OCI-LY7 (cell line): ENCODE measurements at regions not wholly inside any gene's neighbourhood (a gene's known extent, or its start where the extent isn't known, plus 50 kb on each side); places are given as distances from the start of the nearest gene placed in this dataset.

ENCODE experiments used
- EZH2phosphoT487 ChIP-seq: fragments of 200-600 bp; sonication (generic); IDR thresholded peaks from 2 replicates; pipeline ENCODE4 v1.6.1; 2018; ENCODE audit warnings: low read depth, borderline replicate concordance, mild to moderate bottlenecking, mixed run types, antibody characterized with exemption, low read length, moderate library complexity, mixed read lengths
- TF ChIP-seq, protein P1 (sequence below): fragments of 200-600 bp; sonication (generic); conservative IDR thresholded peaks from 2 replicates; pipeline ENCODE4 v1.5.1; 2014; ENCODE audit warnings: mild to moderate bottlenecking, antibody characterized with exemption, low read length, moderate library complexity, mixed read lengths

DNA sequence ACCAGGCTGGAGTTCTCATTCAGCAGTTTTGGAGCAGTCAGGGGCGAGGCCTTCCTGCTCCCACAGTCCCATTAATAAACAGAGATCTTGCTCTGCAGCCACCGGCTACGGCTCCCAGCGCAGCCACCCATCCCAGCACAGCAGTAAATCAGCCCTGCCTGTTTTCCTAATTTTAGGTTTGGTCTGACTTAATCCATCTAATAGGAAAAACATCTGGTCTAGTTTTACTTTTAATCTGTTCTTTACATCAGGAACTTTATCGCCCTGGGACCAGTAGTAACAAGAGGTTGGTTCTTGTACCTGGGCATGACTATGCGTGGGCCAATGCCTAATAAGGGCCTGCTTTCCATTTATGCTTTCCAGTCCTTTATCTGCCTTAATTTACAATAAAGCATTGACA lies 264.0 kb upstream of the DPH6 start:
- no peak for TF ChIP-seq EZH2phosphoT487
- TF ChIP-seq, protein P1, sequence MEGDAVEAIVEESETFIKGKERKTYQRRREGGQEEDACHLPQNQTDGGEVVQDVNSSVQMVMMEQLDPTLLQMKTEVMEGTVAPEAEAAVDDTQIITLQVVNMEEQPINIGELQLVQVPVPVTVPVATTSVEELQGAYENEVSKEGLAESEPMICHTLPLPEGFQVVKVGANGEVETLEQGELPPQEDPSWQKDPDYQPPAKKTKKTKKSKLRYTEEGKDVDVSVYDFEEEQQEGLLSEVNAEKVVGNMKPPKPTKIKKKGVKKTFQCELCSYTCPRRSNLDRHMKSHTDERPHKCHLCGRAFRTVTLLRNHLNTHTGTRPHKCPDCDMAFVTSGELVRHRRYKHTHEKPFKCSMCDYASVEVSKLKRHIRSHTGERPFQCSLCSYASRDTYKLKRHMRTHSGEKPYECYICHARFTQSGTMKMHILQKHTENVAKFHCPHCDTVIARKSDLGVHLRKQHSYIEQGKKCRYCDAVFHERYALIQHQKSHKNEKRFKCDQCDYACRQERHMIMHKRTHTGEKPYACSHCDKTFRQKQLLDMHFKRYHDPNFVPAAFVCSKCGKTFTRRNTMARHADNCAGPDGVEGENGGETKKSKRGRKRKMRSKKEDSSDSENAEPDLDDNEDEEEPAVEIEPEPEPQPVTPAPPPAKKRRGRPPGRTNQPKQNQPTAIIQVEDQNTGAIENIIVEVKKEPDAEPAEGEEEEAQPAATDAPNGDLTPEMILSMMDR = no peak
